HG03280 (cell line): ENCODE measurements at regions not wholly inside any gene's neighbourhood (a gene's known extent, or its start where the extent isn't known, plus 50 kb on each side); places are given as distances from the start of the nearest gene placed in this dataset.

Experiments
- ATAC-seq: cut with Tn5 transposase; IDR thresholded peaks from one replicate; pipeline ENCODE4 v1.9.1; 2021; ENCODE audit warnings: mild to moderate bottlenecking, moderate library complexity; ENCODE audit not compliant: unreplicated experiment

DNA sequence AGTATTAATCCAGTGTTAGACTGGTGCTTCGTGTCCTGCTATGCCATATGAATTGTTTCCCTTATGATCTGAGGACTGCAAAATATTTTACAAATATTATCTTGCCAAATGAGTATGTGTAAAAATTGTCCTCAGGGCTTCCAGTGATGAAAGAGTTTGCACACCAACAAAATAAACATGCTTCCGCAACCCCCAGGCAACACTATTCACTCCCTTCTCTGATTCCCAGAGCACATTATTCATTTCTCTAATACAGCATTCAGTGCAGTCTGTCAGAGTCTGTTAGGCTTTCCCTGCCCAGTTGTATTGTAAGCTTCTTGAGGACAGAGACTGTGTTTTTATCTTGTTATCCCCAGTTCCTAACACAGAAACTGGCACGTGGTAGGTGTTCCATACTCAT lies 409.9 kb upstream of the C1orf87 start:
- ATAC-seq: no peak

DNA sequence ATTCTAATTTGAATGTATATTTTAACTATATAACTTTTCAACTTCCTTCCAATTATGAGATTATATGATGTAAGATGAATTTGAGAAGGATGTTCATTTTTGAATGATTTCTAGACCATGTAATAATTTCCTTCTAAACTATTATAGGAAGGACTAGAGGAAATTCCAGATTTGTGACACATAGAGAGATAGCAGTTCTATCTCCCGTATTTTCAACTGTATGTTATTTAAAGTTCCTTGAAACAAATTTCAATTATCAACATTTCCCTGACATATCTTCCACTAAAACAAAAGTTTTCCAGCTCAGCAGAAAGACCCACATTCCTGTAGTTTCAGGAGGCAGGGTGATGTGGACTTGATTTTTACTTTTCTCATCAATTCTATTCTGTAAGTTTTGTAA lies 396.7 kb upstream of the C1orf87 start:
- ATAC-seq: no peak

DNA sequence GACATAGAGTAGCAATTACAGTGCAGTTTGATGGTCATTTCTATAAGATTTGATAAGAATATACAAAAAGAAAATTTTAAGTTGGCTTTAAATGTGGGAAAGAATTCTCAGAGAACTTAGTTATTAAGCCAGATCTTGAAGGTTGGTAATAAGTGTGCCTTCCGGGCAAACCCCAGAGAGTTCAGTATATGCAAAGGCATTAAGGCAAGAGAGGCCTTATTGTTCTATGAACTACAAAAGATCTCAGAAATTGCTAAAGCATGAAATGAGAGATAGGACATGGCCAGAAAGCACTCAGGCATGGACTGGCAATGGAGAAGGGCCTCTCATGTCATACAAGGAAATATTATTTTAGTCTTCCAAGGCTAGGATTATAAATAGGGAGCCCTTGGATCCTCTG lies 390.2 kb upstream of the C1orf87 start:
- ATAC-seq: no peak

DNA sequence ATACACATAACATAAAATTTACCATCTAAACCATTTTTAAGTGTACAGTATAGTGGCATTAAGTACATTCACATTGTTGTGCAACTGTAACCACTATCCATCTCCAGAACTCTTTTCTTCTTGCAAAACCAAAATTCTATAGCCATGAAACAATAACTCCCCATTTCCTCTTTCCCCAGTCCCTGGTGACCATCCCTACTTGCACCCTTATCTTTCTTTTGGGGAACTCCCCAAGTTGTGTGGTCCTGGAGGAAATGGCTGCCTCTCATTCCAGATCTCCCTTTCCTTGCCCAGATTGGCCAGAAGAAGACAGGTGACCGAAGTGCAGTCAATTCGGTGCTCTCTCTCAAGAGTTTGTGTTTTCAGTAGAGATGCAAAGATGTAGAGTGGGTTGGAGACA lies 389.6 kb upstream of the C1orf87 start:
- no peak for ATAC-seq

DNA sequence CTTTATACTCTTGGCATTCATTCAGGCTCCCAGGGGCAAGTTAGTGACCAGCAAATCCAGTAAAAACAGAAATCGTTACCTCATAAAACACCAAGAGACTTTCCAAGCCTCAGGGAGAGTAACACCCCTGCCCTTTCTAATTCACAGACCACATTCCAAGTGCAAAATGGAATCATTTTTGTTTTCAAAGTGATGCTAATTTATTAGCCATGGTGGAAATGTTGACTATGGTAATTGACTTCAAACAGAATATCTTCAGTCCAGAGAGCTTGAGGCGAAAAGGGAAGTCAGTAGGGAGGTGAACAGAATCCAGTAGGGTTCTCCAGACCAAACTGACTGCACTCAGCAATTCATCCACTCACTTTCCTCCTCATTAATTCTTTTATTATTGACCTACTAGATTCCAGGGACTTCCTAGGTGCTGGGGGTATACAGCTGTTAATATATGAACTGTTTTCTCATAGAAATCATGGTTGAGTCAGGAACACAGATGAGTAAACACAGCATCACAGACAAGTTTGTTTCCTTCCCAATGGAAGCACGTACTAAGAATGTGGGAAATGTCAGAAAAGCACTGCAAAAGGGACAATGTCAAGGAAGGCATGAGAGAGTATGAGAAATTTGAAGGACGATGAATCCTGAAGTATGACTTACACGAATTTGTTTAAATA lies 388.5 kb upstream of the C1orf87 start:
- no peak for ATAC-seq

DNA sequence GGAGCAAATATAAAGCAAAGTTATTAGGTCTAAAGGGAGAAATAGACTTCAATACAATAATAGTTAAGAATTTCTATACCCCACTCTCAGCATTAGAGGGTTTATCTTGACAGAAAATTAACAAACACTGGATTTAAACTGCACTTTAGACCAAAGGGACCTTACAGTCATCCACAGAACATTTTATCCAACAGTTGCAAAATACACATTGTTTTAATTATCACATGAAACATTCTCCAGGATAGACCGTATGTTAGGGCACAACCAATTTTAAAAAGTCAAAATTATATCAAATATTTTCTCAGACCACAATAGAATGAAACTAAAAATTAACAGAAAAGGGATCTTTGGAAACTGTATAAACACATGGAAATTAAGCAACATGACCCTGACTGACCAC lies 384.5 kb upstream of the C1orf87 start:
- no peak for ATAC-seq

DNA sequence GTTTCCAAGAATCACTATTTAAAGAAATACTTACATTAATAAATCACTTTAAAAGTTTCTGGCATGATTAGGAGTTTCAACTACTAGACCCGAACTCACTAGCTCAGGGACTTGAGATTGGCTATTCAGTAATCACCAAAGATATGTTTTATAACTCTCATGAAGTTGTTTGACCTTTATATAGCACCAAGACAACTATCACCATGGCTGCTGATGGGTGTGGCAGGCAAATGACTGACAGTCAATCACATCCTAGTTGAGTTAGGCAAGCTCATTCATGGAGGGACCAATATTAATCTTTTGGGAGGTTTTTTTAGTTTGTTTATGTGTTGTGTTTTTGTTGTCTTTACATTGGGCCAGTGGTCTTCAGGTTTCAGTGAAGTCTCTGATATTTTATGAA lies 376.3 kb upstream of the C1orf87 start:
- ATAC-seq: no peak

DNA sequence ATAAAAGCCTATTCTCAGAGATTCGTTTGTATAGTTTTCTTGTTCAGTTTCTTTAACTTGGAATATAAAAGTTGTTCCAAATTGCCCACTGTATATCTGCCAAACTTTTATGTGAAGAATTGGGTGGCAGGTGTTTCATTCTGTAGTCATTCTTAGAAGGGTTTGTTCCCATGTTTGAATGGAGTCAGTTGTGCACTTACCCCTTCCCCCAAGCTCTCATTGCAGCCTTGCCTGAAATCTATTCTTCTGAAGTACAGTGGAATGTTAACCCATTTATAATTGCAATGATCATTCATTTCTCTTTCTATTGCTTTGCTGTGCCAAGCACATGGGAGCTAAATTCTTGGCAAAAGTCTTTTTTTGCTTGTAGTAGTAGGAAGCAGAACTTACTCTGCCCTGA lies 375.3 kb upstream of the C1orf87 start:
- ATAC-seq: no peak

DNA sequence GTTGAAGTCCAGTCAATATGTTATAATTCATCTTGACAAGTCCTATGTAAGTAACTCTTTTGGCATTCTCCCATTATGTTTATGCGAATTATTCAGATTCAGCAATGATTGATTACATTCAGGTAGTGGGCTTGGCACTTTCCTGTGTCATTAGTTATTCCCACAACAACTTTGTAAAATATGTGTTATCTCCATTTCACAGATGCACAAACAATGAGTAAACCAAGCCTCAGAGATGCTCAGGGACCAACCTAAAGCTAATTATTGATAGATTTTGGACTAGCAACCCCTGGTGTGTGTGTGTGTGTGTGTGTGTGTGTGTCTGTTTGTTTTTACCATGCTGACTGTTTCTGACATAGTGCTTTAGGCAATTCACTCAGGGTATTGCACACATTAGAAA lies 371.1 kb upstream of the C1orf87 start:
- no peak for ATAC-seq

DNA sequence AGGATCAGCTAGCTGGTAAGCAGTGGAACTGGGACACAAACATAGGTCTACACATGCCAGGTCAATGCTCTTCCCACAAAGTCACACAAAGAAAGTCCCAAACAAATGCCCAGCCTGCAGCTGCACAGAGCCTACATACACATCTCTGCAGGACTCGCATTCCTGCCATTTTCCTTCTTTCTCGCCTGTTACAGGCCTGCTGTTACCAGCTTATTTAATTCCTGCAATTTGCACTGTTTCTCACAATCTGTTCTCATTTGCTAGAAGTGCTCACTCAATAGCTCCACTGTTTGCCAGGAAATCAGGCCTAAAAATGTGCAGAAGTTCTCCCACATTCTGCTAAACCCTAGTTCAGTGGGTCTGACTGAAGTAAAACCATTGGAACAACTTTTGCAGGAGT lies 362.6 kb upstream of the C1orf87 start:
- ATAC-seq: no peak

DNA sequence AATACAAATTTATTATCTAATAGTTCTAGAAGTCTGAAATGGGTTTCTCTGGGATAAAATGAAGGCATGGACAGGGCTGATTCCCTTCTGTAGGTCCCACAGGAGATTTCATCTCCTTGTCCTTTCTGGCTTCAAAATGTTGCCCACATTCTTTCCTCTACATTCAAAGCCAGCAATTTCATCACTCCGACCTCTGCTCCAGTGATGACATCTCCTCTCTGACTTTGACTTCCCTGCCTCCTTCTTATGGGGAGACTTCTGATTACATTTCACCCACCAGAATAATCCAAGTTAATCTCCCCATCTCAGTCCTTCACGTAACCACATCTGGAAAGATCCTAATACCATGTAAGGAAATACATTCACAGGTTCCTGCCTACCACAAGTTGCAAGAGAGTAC lies 358.0 kb upstream of the C1orf87 start:
- ATAC-seq: no peak

DNA sequence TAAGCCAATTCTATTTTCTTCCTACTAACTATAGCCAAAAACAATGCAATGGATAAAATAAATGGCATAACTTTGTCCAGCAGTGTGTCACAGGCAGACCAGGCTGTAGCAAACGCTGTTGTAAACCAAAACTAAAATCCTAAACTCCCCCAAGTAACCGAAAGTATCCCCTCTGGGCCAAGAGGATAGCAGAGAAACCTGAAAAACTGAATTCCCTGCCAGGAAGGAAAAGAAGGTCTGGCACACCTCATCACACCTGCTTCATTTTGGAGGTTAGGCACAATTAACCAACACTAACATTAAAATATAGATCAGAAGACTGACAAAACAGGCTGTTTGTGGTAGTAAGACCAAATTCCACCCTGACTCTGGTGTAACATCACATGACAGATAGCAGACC lies 356.8 kb upstream of the C1orf87 start:
- ATAC-seq: no peak

DNA sequence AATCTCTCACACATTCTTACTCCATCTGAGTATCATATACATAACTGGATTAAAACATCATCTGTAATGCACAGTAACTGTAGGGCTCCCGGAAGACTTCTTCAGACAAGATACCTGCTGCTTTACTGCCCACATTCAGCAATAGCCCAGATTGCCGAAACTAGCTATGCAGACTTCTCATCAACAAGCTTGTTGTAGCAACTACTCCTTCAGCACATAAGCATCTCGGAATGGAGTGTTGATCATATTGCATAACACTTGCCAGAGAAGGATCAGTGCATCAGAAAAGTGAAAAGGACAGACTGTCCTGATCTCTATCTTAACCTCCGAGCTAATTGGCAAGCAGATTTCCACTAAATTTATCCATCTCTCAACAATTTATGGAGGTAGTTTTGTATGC lies 354.6 kb upstream of the C1orf87 start:
- no peak for ATAC-seq

DNA sequence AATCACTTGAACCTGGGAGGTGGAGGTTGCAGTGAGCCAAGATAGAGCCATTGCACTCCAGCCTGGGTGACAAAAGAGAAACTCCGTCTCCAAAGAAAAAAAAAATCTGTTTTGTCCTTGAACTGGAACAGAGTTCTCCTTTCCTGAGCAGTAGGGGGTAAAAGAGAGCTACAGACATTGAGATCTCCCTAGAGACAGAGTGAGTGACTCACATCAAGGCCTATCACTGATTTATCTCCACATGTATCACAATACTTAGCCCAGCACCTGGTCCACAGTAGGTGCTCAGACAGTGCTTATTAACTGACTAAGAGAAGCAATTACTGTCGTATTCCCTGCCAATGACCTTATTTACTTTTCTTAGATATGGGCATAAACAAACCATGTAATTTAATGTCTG lies 354.1 kb upstream of the C1orf87 start:
- no peak for ATAC-seq

DNA sequence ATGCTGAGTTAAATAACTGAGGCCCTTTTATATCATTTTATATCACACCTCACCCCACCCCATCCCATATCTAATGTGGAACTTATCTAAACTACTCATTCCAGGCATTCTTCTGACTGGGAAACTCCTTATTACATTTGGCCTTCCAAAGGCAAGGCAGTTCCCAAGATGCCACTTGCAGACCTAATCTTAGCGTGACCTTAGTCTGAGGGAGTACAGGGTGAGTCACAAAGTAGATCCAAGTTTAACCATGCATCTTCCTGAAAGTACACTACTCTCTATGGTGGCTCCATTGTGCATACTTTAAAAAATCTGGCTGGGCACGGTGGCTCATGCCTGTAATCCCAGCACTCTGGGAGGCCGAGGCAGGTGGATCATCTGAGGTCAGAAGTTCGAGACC lies 353.6 kb upstream of the C1orf87 start:
- no peak for ATAC-seq

DNA sequence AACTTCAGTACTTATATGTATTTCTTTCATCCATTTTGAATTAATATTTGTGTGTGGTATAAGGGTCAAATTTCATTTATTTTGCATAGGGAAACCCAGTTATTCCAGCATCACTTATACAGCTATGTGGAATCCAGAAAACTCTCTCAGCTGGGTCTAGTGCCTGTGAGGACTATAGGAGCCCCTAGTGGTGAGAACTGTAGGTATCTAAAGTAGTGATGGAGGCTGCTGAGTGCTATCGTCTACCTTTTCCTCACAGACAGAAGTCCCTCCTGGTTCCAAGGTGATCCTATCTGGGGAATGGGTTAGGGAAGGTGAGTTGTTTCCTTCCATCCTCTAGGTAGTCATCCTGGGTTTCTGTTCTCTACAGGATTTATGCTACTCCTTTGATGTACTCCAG lies 352.0 kb upstream of the C1orf87 start:
- ATAC-seq: no peak

DNA sequence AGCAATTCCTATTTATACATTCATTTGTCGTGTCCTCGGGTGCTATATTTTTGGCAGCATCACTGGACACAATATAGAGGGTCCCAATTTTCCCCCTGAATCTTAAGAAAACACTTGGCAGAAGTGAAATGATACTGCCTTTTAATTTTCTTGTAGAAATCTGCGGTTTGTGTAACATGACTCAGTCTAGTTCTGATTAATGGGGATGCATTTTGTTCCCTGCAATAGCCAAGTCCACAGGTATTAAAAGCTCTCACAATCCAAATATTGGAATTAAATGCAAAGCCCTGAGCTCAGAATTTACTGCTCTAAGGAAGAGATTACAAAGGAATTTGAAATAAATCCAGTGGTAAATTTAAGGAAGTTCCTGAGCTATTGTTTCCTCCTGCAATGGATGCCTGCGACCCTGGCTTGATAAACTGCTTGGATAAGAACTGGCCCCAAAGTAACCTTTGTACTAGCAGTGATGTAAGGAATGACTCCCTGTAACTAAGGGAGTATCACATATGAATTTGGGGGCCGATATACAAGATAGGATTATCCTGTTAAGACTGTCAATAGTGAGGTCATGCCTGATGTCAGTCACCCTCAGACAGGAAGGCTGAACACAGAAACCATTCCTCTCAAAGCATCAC lies 349.7 kb upstream of the C1orf87 start:
- ATAC-seq: no peak

DNA sequence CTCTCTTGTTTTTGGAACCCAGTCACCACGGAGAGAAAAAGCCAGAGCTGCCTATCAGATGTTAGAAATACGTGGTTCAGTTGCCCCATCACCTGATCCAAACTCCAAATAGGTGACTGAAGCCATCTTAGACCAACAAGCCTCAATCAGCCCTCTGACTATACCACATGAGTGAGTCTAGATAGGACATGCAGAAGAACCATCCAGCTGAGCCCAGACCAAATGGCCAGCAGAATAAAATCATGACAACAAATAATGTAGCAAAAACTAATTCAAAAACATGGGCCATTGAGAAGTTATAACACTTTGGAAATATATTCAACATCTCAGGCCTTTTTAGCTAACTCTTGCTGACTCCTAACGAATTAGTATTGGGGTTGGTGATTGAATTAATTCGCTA lies 348.4 kb upstream of the C1orf87 start:
- no peak for ATAC-seq

DNA sequence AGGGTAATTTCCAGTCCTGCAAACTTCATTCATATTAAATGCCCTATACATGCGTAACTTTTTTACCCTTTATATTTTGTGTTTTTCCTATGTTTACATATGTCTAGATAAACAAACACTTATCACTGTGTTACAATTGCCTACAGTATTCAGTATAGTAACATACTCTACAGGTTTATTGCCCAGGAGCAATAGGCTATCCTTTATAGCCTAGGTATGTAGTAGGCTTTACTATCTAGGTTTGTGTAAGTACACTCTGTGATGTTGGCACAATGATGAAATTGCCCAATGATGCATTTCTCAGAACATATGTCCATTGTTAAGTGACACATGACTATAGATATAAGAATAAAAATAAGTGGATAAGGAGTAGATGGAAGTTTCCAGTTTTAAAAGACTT lies 345.5 kb upstream of the C1orf87 start:
- ATAC-seq: no peak

DNA sequence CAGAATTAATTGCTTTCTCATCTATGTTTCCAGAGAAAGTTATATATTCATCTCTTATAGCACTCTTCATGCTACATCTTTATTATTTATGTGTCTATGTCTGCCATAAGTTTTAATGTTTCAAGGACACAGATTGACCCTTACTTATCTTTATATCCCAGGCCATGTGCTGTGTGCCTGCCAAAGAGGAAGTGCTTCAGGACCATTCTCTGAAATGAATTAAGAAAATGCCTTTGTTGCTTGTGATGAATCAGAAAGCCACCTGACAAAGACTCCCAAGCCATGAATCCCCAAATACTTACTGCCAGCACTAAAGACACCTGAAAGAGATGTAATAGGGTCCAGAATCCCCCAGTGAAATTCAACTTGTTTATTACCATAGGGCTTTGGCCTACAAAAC lies 342.1 kb upstream of the C1orf87 start:
- ATAC-seq: no peak

DNA sequence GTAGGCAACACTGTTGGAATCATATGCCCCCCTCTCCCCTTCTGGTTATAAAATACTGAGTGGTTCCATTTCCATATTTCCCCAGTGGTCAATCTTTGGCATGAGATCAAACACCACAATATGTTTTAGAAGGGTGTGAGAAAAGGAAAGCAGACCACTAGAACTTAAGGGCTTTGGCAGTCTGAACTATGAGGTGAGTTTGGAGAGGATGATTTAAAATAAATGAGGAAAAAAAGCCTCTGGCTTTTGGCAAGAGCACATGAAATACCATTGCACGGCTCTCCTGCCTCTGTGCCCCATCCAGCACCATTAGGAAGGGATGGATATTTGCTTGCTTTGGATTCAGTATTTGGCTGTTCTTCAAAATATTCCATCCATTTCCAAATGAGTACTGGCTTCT lies 339.5 kb upstream of the C1orf87 start:
- ATAC-seq: no peak

DNA sequence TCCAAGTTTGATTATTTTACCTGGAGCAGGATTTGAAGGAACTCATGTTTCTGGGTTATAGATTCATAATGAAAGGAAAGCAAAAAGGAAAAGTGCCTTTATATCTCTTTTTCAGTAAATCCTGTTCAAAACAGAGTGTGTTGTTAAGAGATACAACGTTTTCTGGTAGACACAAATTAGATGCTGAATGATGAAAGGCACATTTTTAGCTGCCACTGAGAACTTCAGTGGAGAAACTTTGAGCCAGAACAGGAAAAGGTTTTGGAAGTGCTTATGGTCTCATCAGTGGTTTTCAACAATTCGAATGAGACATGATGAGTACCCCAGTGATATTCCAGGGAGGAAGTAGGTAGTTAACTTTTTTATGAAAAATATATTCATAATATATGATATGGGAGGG lies 338.0 kb upstream of the C1orf87 start:
- ATAC-seq: no peak

DNA sequence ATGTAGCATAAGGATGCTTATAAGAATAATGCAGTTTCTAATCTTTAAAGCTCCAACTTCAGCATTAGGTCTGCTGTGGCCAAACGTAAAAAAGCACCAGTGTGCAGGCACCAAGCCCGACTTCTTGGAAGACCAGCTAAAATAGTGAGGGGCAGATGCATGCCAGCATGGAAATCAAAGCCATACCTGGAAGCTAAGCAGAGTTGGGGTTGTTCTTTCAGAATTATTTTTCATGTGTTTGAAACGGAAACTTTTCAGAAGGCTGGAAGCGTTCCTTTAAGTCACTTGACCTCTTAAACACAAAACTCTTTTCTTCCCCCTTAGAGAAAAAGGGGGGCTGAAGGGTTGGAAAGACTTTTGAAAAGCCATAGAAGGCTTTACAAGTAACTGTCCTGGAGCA lies 329.2 kb upstream of the C1orf87 start:
- no peak for ATAC-seq
